Lung (tissue), 11 donors: ENCODE measurements at regions not wholly inside any gene's neighbourhood (a gene's known extent, or its start where the extent isn't known, plus 50 kb on each side); places are given as distances from the start of the nearest gene placed in this dataset.

Experiments
- ATAC-seq: fragments of 200-7000 bp; cut with Tn5 transposase; one replicate; pipeline ENCODE4 v1.9.1; 2020; ENCODE audit warnings: moderate number of reproducible peaks; ENCODE audit not compliant: insufficient read depth, low FRiP score
- DNase-seq, 3 donors: peaks; one replicate each; pipeline ENCODE4 v3.0.0-alpha.2; 2013 to 2017
- H3K27ac ChIP-seq, 2 donors: one replicate each; pipeline ENCODE4 v1.5.1; 2013; ENCODE audit warnings: mild to moderate bottlenecking in 2 of 2, moderate library complexity in 2 of 2, control low read depth in 1 of 2, inconsistent platforms in 1 of 2, low read depth in 1 of 2, low read length in 1 of 2
- H3K27me3 ChIP-seq, 3 donors: one replicate each; pipeline ENCODE4 v1.5.1; 2013; ENCODE audit warnings: low read length in 2 of 3; ENCODE audit not compliant: control insufficient read depth in 3 of 3, insufficient read depth in 3 of 3
- H3K36me3 ChIP-seq, 4 donors: one replicate each; pipeline ENCODE4 v1.5.1; 2013; ENCODE audit warnings: low read length in 4 of 4, mild to moderate bottlenecking in 1 of 4, moderate library complexity in 1 of 4; ENCODE audit not compliant: control insufficient read depth in 4 of 4, insufficient read depth in 4 of 4
- H3K4me1 ChIP-seq, 5 donors: one replicate each; pipeline ENCODE4 v1.5.1; 2013; ENCODE audit warnings: low read length in 5 of 5, mild to moderate bottlenecking in 2 of 5, moderate library complexity in 1 of 5; ENCODE audit not compliant: control insufficient read depth in 5 of 5, insufficient read depth in 5 of 5
- H3K4me3 ChIP-seq: one replicate; pipeline ENCODE4 v1.5.1; 2013; ENCODE audit warnings: mild to moderate bottlenecking, control low read depth, moderate library complexity
- H3K9ac ChIP-seq, 2 donors: one replicate each; pipeline ENCODE4 v1.5.1; 2013; ENCODE audit warnings: low read length in 2 of 2, control low read depth in 1 of 2; ENCODE audit not compliant: insufficient read depth in 1 of 2
- H3K9me3 ChIP-seq, 4 donors: one replicate each; pipeline ENCODE4 v1.5.1; 2013; ENCODE audit warnings: low read length in 3 of 4, mild to moderate bottlenecking in 1 of 4, moderate library complexity in 1 of 4; ENCODE audit not compliant: control insufficient read depth in 4 of 4, insufficient read depth in 3 of 4
- WGBS, 2 donors: extraction: QIAGEN DNeasy Blood & Tissue Kit; methylation state at CpG; one replicate each; pipeline ENCODE4 v1.1.7; 2013; 5-methylcytosine and 5-hydroxymethylcytosine counted together
- TF ChIP-seq, protein P1 (sequence below): IDR thresholded peaks from 2 replicates; pipeline ENCODE4 v1.5.1; 2012; ENCODE audit warnings: mild to moderate bottlenecking; ENCODE audit errors: control extremely low read depth, extremely low read depth
- donor health status: control.
- donor health status: control.
- donor health status: Bipolar disorder and iron deficiency.
- donor health status: healthy.
- donor health status: DM: yes; HTN: yes; CAD: no.

DNA sequence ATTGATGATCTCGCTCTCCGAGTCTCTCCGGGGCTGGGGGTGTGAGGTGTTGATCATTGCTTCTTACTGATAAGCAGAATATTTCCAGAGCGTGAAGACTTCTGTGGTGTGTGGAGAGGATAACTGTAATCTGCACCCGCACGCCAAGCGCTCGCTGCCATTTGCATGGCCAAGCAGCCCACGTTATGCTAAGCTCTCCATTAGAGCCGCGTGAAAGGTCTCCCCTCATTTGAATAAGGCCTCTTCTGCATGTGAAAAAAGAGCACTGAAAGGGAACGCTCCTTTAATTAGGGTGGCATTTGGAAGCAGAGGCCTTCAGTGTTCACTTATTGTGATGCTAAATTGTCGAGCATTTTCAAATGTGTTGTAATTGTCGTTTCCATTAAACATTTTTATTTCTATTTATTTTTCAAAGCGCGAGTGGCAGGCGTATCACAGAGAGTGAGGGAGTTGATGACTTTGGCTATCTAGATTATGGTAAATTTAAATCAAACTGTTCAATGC is 163.6 kb upstream of the IRX2 start:
- Histone ChIP-seq H3K4me3 (no peak overlapping the region), H3K27me3 (peaks cover 0 to 13% (median 8%) of the 10 kb centered on the region in 3 donors), H3K9me3 (peaks cover 0 to 5% (median 0%) of the 10 kb centered on the region in 4 donors), H3K9ac (no peak overlapping the region), H3K27ac (no peak overlapping the region), H3K36me3 (no peaks in the 10 kb centered on the region), H3K4me1 (no peaks in the 10 kb centered on the region)
- TF ChIP-seq, protein P1, sequence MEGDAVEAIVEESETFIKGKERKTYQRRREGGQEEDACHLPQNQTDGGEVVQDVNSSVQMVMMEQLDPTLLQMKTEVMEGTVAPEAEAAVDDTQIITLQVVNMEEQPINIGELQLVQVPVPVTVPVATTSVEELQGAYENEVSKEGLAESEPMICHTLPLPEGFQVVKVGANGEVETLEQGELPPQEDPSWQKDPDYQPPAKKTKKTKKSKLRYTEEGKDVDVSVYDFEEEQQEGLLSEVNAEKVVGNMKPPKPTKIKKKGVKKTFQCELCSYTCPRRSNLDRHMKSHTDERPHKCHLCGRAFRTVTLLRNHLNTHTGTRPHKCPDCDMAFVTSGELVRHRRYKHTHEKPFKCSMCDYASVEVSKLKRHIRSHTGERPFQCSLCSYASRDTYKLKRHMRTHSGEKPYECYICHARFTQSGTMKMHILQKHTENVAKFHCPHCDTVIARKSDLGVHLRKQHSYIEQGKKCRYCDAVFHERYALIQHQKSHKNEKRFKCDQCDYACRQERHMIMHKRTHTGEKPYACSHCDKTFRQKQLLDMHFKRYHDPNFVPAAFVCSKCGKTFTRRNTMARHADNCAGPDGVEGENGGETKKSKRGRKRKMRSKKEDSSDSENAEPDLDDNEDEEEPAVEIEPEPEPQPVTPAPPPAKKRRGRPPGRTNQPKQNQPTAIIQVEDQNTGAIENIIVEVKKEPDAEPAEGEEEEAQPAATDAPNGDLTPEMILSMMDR, result no peak
- WGBS, 2 donors, result 25 to 33% methylated on average over 17 of the region's 17 CpGs
- ATAC-seq (no peak), DNase-seq (no peak)

DNA sequence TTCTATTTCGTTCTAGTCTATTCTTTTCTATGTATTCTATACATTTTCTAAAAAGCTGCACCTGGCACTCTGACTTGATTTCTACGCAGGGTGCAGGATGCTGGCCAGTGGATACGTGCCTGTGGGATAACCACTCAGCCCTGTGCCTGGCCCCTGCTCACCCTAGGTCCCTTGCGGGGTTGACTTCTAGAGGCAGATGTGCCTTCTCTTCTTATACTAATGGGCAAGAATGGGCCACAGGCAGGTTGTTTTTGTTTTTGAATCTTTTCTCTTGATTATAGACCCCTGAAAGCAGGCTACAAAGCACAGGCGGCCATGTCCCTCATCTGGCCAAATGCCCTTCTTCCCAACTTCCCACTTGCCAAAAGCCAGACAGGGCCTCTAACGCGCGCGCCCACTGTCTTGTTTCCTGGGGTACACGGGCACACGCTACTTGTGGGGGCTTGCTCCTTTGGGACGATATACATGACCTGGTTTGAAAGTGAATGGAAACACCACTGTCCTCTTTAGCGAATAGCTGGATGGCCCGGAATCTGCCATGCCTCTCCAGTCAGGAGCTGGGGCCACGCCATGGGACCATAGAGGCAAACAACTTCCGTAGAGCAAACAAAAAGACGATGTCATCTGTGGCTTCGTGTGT is 162.7 kb upstream of the IRX2 start:
- Histone ChIP-seq H3K4me3 (no peak overlapping the region), H3K27me3 (peaks cover 0 to 13% (median 8%) of the 10 kb centered on the region in 3 donors), H3K4me1 (no peaks in the 10 kb centered on the region), H3K27ac (no peak overlapping the region), H3K9me3 (peaks cover 0 to 2% (median 0%) of the 10 kb centered on the region in 4 donors), H3K9ac (no peak overlapping the region), H3K36me3 (no peaks in the 10 kb centered on the region)
- WGBS, 2 donors, result 87% methylated on average over 18 of the region's 18 CpGs
- no peak for ATAC-seq
- no peak for DNase-seq
- TF ChIP-seq, protein P1, result no peak

DNA sequence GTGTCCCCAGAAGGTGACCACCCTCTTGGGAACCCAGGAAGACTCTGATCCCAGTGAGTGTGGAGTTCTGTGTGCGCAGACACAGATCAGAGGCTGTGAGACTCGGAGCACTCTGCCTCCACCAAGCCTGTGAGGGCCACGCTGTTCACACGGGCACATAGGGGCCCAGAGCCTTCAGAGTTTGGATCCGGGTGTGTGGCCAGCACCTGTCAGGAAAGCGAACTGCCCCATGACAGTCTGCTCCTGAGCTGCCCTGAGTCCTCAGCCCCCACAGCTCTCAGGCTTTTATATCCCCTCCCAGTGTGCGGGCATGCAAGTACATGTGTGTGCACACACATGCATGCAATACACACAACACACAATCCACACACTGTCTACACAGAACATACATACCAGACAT is 161.8 kb upstream of the IRX2 start:
- Histone ChIP-seq H3K27me3 (peaks cover 0 to 13% (median 8%) of the 10 kb centered on the region in 3 donors), H3K27ac (no peak overlapping the region), H3K9ac (no peak overlapping the region), H3K4me3 (no peak overlapping the region), H3K36me3 (no peaks in the 10 kb centered on the region), H3K9me3 (peaks cover 0 to 2% (median 0%) of the 10 kb centered on the region in 4 donors), H3K4me1 (no peaks in the 10 kb centered on the region)
- ATAC-seq, result no peak
- TF ChIP-seq, protein P1, result no peak
- DNase-seq, result no peak
- 93 to 95% methylated on average over 7 of the region's 7 CpGs for WGBS, 2 donors

DNA sequence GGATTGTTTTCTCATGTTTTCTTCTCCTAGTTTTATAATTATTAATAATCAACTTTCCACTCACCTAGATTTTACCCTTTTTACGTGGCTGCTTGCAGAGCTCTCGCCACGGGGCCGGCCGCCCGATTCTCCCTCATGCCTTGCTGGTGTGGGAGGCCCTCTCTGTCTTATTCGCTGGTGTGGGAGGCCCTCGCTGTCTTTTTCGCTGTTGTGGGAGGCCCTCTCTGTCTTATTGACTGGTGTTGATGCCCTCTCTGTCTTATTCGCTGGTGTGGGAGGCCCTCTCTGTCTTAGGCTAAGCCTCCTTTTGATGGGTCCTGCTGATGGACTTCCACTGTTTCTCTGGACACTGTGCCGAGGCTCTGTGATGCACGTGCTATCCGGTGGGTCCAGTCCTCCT is 161.3 kb upstream of the IRX2 start:
- H3K27ac ChIP-seq, result no peak overlapping the region
- TF ChIP-seq, protein P1, result no peak
- H3K4me1 ChIP-seq, result no peaks in the 10 kb centered on the region
- no peak for ATAC-seq
- DNase-seq, result no peak
- H3K9ac ChIP-seq, result no peak overlapping the region
- no peak overlapping the region for H3K4me3 ChIP-seq
- H3K36me3 ChIP-seq, result no peaks in the 10 kb centered on the region
- 86 to 90% methylated on average over 13 of the region's 13 CpGs for WGBS, 2 donors
- peaks cover 0 to 2% (median 0%) of the 10 kb centered on the region in 4 donors for H3K9me3 ChIP-seq
- H3K27me3 ChIP-seq, result peaks cover 0 to 13% (median 8%) of the 10 kb centered on the region in 3 donors
